ENCODE measurements at regions not wholly inside any gene's neighbourhood (a gene's known extent, or its start where the extent isn't known, plus 50 kb on each side); places are given as distances from the start of the nearest gene placed in this dataset.

- ATAC-seq (ENCODE audit: insufficient read depth, low FRiP score) (no peak), DNase-seq (no peak)
- peak overlapping the region in 1 of 2 donors; percentile 87 for H3K27ac ChIP-seq (ENCODE audit: low read depth in 1 of 2, low read length in 1 of 2)
- H3K9ac ChIP-seq (ENCODE audit: insufficient read depth in 1 of 2, low read length in 2 of 2) = no peak overlapping the region
- TF ChIP-seq CTCF (IDR thresholded peaks at IDR 0.05; ENCODE audit: control extremely low read depth, extremely low read depth) = no peak
- no peaks in the 10 kb centered on the region for H3K27me3 ChIP-seq (ENCODE audit: control insufficient read depth in 3 of 3, insufficient read depth in 3 of 3, low read length in 2 of 3)
- H3K36me3 ChIP-seq (ENCODE audit: control insufficient read depth in 4 of 4, insufficient read depth in 4 of 4, low read length in 4 of 4) = no peaks in the 10 kb centered on the region
- 97% methylated on average over 5 of the region's 5 CpGs for WGBS, 2 donors
- peaks cover 16 to 74% (median 46%) of the 10 kb centered on the region in 5 donors for H3K4me1 ChIP-seq (ENCODE audit: control insufficient read depth in 5 of 5, insufficient read depth in 5 of 5, low read length in 5 of 5)
- no peak overlapping the region for H3K4me3 ChIP-seq
- no peaks in the 10 kb centered on the region for H3K9me3 ChIP-seq (ENCODE audit: control insufficient read depth in 4 of 4, insufficient read depth in 3 of 4, low read length in 3 of 4)
Observed at GRCh38 chr1:234540404-234540762, 61.4 kb upstream of the TARBP1 start.

- H3K27ac ChIP-seq (ENCODE audit: low read depth in 1 of 2, low read length in 1 of 2) = peak overlapping the region in 1 of 2 donors; percentile 87
- no peak overlapping the region for H3K4me3 ChIP-seq
- no peaks in the 10 kb centered on the region for H3K9me3 ChIP-seq (ENCODE audit: control insufficient read depth in 4 of 4, insufficient read depth in 3 of 4, low read length in 3 of 4)
- WGBS, 2 donors = 85 to 91% methylated on average over 9 of the region's 9 CpGs
- H3K4me1 ChIP-seq (ENCODE audit: control insufficient read depth in 5 of 5, insufficient read depth in 5 of 5, low read length in 5 of 5) = peaks cover 12 to 74% (median 46%) of the 10 kb centered on the region in 5 donors
- no peaks in the 10 kb centered on the region for H3K27me3 ChIP-seq (ENCODE audit: control insufficient read depth in 3 of 3, insufficient read depth in 3 of 3, low read length in 2 of 3)
- DNase-seq (no peak), ATAC-seq (ENCODE audit: insufficient read depth, low FRiP score) (no peak)
- peak overlapping the region in 1 of 2 donors; percentile 40 for H3K9ac ChIP-seq (ENCODE audit: insufficient read depth in 1 of 2, low read length in 2 of 2)
- no peaks in the 10 kb centered on the region for H3K36me3 ChIP-seq (ENCODE audit: control insufficient read depth in 4 of 4, insufficient read depth in 4 of 4, low read length in 4 of 4)
- no peak for TF ChIP-seq CTCF (IDR thresholded peaks at IDR 0.05; ENCODE audit: control extremely low read depth, extremely low read depth)
Observed at GRCh38 chr1:234539666-234540403, 60.9 kb upstream of the TARBP1 start.

- Histone ChIP-seq H3K27ac (ENCODE audit: low read depth in 1 of 2, low read length in 1 of 2) (peak overlapping the region; percentile 17 to 87), H3K4me3 (no peak overlapping the region), H3K9me3 (ENCODE audit: control insufficient read depth in 4 of 4, insufficient read depth in 3 of 4, low read length in 3 of 4) (no peaks in the 10 kb centered on the region), H3K4me1 (ENCODE audit: control insufficient read depth in 5 of 5, insufficient read depth in 5 of 5, low read length in 5 of 5) (peaks cover 11 to 74% (median 46%) of the 10 kb centered on the region in 5 donors), H3K27me3 (ENCODE audit: control insufficient read depth in 3 of 3, insufficient read depth in 3 of 3, low read length in 2 of 3) (no peaks in the 10 kb centered on the region), H3K36me3 (ENCODE audit: control insufficient read depth in 4 of 4, insufficient read depth in 4 of 4, low read length in 4 of 4) (no peaks in the 10 kb centered on the region), H3K9ac (ENCODE audit: insufficient read depth in 1 of 2, low read length in 2 of 2) (peak overlapping the region in 1 of 2 donors; percentile 40)
- DNase-seq (peak in 2 of 3 donors; percentile 73), ATAC-seq (ENCODE audit: insufficient read depth, low FRiP score) (no peak)
- TF ChIP-seq CTCF (IDR thresholded peaks at IDR 0.05; ENCODE audit: control extremely low read depth, extremely low read depth) = no peak
- WGBS, 2 donors = 64 to 72% methylated on average over 14 of the region's 14 CpGs
Observed at GRCh38 chr1:234538930-234539649, 60.1 kb upstream of the TARBP1 start.

Data from lung (tissue), 11 donors.